Kidney epithelial cell (primary cell): ENCODE measurements at regions not wholly inside any gene's neighbourhood (a gene's known extent, or its start where the extent isn't known, plus 50 kb on each side); places are given as distances from the start of the nearest gene placed in this dataset.

Experiments used
- DNase-seq: peaks from one replicate; pipeline ENCODE4 v3.0.0-alpha.2; 2010; ENCODE audit warnings: low read depth
- H3K27me3 ChIP-seq: 2 replicates; pipeline ENCODE4 v1.6.0; 2011; ENCODE audit warnings: low read length; ENCODE audit not compliant: control insufficient read depth, insufficient read depth
- H3K36me3 ChIP-seq: 2 replicates; pipeline ENCODE4 v1.5.1; 2011; ENCODE audit warnings: low read length; ENCODE audit not compliant: control insufficient read depth, insufficient read depth
- H3K4me3 ChIP-seq: 2 replicates; pipeline ENCODE4 v1.5.1; 2011; ENCODE audit warnings: low read depth, mild to moderate bottlenecking, control low read depth, low read length
- CTCF ChIP-seq: IDR thresholded peaks from 2 replicates; pipeline ENCODE4 v1.5.1; 2011; ENCODE audit warnings: mild to moderate bottlenecking, moderate library complexity, low read length, control low read depth, inconsistent platforms; ENCODE audit not compliant: insufficient read depth, poor library complexity, severe bottlenecking

- Histone ChIP-seq H3K4me3 (no peak overlapping the region), H3K27me3 (no peaks in the 10 kb centered on the region), H3K36me3 (no peaks in the 10 kb centered on the region)
- no peak for DNase-seq
- TF ChIP-seq CTCF, result no peak
Observed at GRCh38 chr6:104644848-104645247, 214.9 kb downstream of the HACE1 start.

GRCh38 chr6:104642871-104643270 is 216.8 kb downstream of the HACE1 start:
- DNase-seq, result no peak
- no peaks in the 10 kb centered on the region for H3K36me3 ChIP-seq
- no peak overlapping the region for H3K4me3 ChIP-seq
- H3K27me3 ChIP-seq, result no peaks in the 10 kb centered on the region
- TF ChIP-seq CTCF, result no peak

GRCh38 chr6:104640761-104641160 is 219.0 kb downstream of the HACE1 start:
- no peak overlapping the region for H3K4me3 ChIP-seq
- no peaks in the 10 kb centered on the region for H3K36me3 ChIP-seq

GRCh38 chr6:104640150-104640700 is 219.5 kb downstream of the HACE1 start:
- DNase-seq, result no peak
- Histone ChIP-seq H3K4me3 (no peak overlapping the region), H3K36me3 (no peaks in the 10 kb centered on the region), H3K27me3 (no peaks in the 10 kb centered on the region)
- no peak for TF ChIP-seq CTCF

More at GRCh38 chr6:104640761-104641160, 219.0 kb downstream of the HACE1 start:
- no peaks in the 10 kb centered on the region for H3K27me3 ChIP-seq
- no peak for DNase-seq
- no peak for TF ChIP-seq CTCF

- no peaks in the 10 kb centered on the region for H3K36me3 ChIP-seq
- no peak for DNase-seq
- no peak for TF ChIP-seq CTCF
- no peaks in the 10 kb centered on the region for H3K27me3 ChIP-seq
- no peak overlapping the region for H3K4me3 ChIP-seq
Observed at GRCh38 chr6:104639668-104640067, 220.1 kb downstream of the HACE1 start.

GRCh38 chr6:104638841-104639290 is 220.9 kb downstream of the HACE1 start:
- Histone ChIP-seq H3K36me3 (no peaks in the 10 kb centered on the region), H3K27me3 (no peaks in the 10 kb centered on the region), H3K4me3 (no peak overlapping the region)
- no peak for TF ChIP-seq CTCF
- no peak for DNase-seq
